ENCODE measurements at regions not wholly inside any gene's neighbourhood (a gene's known extent, or its start where the extent isn't known, plus 50 kb on each side); places are given as distances from the start of the nearest gene placed in this dataset.
A peak's percentile ranks its signal among the peaks of the same experiment; 100 is the strongest.

GRCh38 chrX:46407753-46408130 lies 137.5 kb downstream of the ZNF674 start:
- H3K4me3 ChIP-seq (ENCODE audit: control insufficient read depth, low read depth, low read length), result no peak overlapping the region
- peak; percentile 66 for DNase-seq (ENCODE audit: low read depth)
- no peak for TF ChIP-seq CTCF (conservative IDR thresholded peaks at IDR 0.05; ENCODE audit: control insufficient read depth, insufficient read depth, low read depth, low read length)

GRCh38 chrX:46407036-46407752 lies 138.0 kb downstream of the ZNF674 start:
- peak; percentile 7 for DNase-seq (ENCODE audit: low read depth)
- H3K4me3 ChIP-seq (ENCODE audit: control insufficient read depth, low read depth, low read length), result no peak overlapping the region
- no peak for TF ChIP-seq CTCF (conservative IDR thresholded peaks at IDR 0.05; ENCODE audit: control insufficient read depth, insufficient read depth, low read depth, low read length)

GRCh38 chrX:46404774-46405173 lies 140.4 kb downstream of the ZNF674 start:
- no peak for DNase-seq (ENCODE audit: low read depth)
- H3K4me3 ChIP-seq (ENCODE audit: control insufficient read depth, low read depth, low read length), result no peak overlapping the region
- TF ChIP-seq CTCF (conservative IDR thresholded peaks at IDR 0.05; ENCODE audit: control insufficient read depth, insufficient read depth, low read depth, low read length), result no peak

GRCh38 chrX:46400530-46401443 lies 144.4 kb downstream of the ZNF674 start:
- TF ChIP-seq CTCF (conservative IDR thresholded peaks at IDR 0.05; ENCODE audit: control insufficient read depth, insufficient read depth, low read depth, low read length), result no peak
- H3K4me3 ChIP-seq (ENCODE audit: control insufficient read depth, low read depth, low read length), result no peak overlapping the region
- no peak for DNase-seq (ENCODE audit: low read depth)

GRCh38 chrX:46398874-46399273 lies 146.3 kb downstream of the ZNF674 start:
- no peak for DNase-seq (ENCODE audit: low read depth)
- no peak for TF ChIP-seq CTCF (conservative IDR thresholded peaks at IDR 0.05; ENCODE audit: control insufficient read depth, insufficient read depth, low read depth, low read length)
- H3K4me3 ChIP-seq (ENCODE audit: control insufficient read depth, low read depth, low read length), result no peak overlapping the region

GRCh38 chrX:46398126-46398525 lies 147.1 kb downstream of the ZNF674 start:
- no peak for TF ChIP-seq CTCF (conservative IDR thresholded peaks at IDR 0.05; ENCODE audit: control insufficient read depth, insufficient read depth, low read depth, low read length)
- no peak for DNase-seq (ENCODE audit: low read depth)
- H3K4me3 ChIP-seq (ENCODE audit: control insufficient read depth, low read depth, low read length), result no peak overlapping the region
